ENCODE measurements at regions not wholly inside any gene's neighbourhood (a gene's known extent, or its start where the extent isn't known, plus 50 kb on each side); places are given as distances from the start of the nearest gene placed in this dataset.

- ChIA-PET CTCF (ENCODE audit: partially characterized antibody) (no interaction called here), POLR2A (ENCODE audit: partially characterized antibody) (no interaction called here)
- no peaks in the 10 kb centered on the region for H3K27me3 ChIP-seq (ENCODE audit: insufficient read depth, low read length)
- Mint-ChIP-seq H3K36me3 (no peaks in the 10 kb centered on the region), H3K27ac (no peak overlapping the region), H3K27me3 (no peaks in the 10 kb centered on the region), H3K4me3 (no peak overlapping the region), H3K9me3 (peaks cover 0 to 10% (median 1%) of the 10 kb centered on the region in 8 donors), H3K4me1 (no peaks in the 10 kb centered on the region)
- no peak overlapping the region for H3K27ac ChIP-seq (ENCODE audit: low read depth, low read length)
- H3K4me1 ChIP-seq (ENCODE audit: insufficient read depth, low read length) = no peaks in the 10 kb centered on the region
- no peak overlapping the region for H3K4me3 ChIP-seq (ENCODE audit: low read length in 2 of 2)
- no peaks in the 10 kb centered on the region for H3K9me3 ChIP-seq (ENCODE audit: control insufficient read depth in 1 of 2, low read length in 2 of 2)
- no peaks in the 10 kb centered on the region for H3K36me3 ChIP-seq (ENCODE audit: insufficient read depth, low read length)
- no peak for DNase-seq
- intact Hi-C loops (cut with micrococcal nuclease) = no loop called here
These were observed 290.0 kb upstream of the PLSCR5 start for GRCh38 chr3:146895026-146895749.

DNA sequence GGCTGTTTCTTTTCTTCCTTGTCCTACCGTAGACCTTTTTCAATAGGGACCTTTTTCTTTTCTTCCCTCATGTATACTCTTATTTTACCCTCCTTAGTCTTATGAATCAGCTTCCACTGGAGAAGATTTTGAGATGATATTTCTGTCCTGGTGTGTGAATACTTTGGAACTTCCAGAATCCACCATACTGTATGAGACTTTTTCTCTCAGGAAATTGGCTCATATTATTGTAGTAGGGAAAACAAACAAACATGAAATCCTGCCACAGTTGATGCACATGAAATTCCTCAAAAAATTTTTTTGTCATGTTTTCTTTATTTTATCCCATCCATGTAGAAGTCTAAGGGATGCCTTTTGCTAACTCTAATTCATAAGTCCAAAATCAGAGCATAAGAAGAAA lies 289.3 kb upstream of the PLSCR5 start:
- ChIA-PET POLR2A (ENCODE audit: partially characterized antibody) (no interaction called here), CTCF (ENCODE audit: partially characterized antibody) (no interaction called here)
- Histone ChIP-seq H3K4me3 (ENCODE audit: low read length in 2 of 2) (no peak overlapping the region), H3K4me1 (ENCODE audit: insufficient read depth, low read length) (no peaks in the 10 kb centered on the region), H3K9me3 (ENCODE audit: control insufficient read depth in 1 of 2, low read length in 2 of 2) (no peaks in the 10 kb centered on the region), H3K36me3 (ENCODE audit: insufficient read depth, low read length) (no peaks in the 10 kb centered on the region), H3K27me3 (ENCODE audit: insufficient read depth, low read length) (no peaks in the 10 kb centered on the region), H3K27ac (ENCODE audit: low read depth, low read length) (no peak overlapping the region)
- Mint-ChIP-seq H3K9me3 (peaks cover 0 to 10% (median 1%) of the 10 kb centered on the region in 8 donors), H3K36me3 (no peaks in the 10 kb centered on the region), H3K4me1 (no peaks in the 10 kb centered on the region), H3K27ac (no peak overlapping the region), H3K27me3 (no peaks in the 10 kb centered on the region), H3K4me3 (no peak overlapping the region)
- DNase-seq = no peak
- intact Hi-C loops (cut with micrococcal nuclease) = no loop called here

DNA sequence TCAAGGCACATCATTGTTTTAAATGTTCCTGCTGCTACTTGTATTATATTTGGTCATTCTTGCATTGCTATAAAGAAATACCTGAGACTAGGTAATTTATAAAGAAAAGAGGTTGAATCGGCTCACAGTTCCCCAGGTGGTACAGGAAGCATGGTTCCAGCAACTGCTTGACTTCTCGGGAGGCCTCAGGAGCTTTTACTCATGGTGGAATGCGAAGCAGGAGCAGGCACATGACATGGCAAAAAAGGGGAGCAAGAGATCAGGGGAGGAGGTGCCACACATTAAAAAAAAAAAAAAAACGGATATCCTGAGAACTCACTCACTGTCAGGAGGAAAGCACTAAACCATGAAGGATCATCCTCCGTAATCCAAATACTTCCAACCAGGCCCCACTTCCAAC lies 286.9 kb upstream of the PLSCR5 start:
- ChIA-PET CTCF (ENCODE audit: partially characterized antibody) (no interaction called here), POLR2A (ENCODE audit: partially characterized antibody) (no interaction called here)
- H3K27ac ChIP-seq (ENCODE audit: low read depth, low read length) = no peak overlapping the region
- H3K9me3 ChIP-seq (ENCODE audit: control insufficient read depth in 1 of 2, low read length in 2 of 2) = no peaks in the 10 kb centered on the region
- Mint-ChIP-seq H3K4me1 (no peaks in the 10 kb centered on the region), H3K9me3 (peaks cover 0 to 10% (median 3%) of the 10 kb centered on the region in 8 donors), H3K4me3 (no peak overlapping the region), H3K27me3 (no peaks in the 10 kb centered on the region), H3K27ac (no peak overlapping the region), H3K36me3 (no peaks in the 10 kb centered on the region)
- no peaks in the 10 kb centered on the region for H3K36me3 ChIP-seq (ENCODE audit: insufficient read depth, low read length)
- H3K27me3 ChIP-seq (ENCODE audit: insufficient read depth, low read length) = no peaks in the 10 kb centered on the region
- DNase-seq = no peak
- H3K4me3 ChIP-seq (ENCODE audit: low read length in 2 of 2) = no peak overlapping the region
- no peaks in the 10 kb centered on the region for H3K4me1 ChIP-seq (ENCODE audit: insufficient read depth, low read length)
- intact Hi-C loops (cut with micrococcal nuclease) = no loop called here

GRCh38 chr3:146889626-146890025 lies 284.5 kb upstream of the PLSCR5 start:
- ChIA-PET POLR2A (ENCODE audit: partially characterized antibody) (no interaction called here), CTCF (ENCODE audit: partially characterized antibody) (no interaction called here)
- Mint-ChIP-seq H3K27me3 (no peaks in the 10 kb centered on the region), H3K4me3 (no peak overlapping the region), H3K27ac (no peak overlapping the region), H3K4me1 (no peaks in the 10 kb centered on the region), H3K9me3 (peaks cover 0 to 9% (median 1%) of the 10 kb centered on the region in 8 donors), H3K36me3 (no peaks in the 10 kb centered on the region)
- Histone ChIP-seq H3K36me3 (ENCODE audit: insufficient read depth, low read length) (no peaks in the 10 kb centered on the region), H3K4me1 (ENCODE audit: insufficient read depth, low read length) (no peaks in the 10 kb centered on the region), H3K9me3 (ENCODE audit: control insufficient read depth in 1 of 2, low read length in 2 of 2) (no peaks in the 10 kb centered on the region), H3K4me3 (ENCODE audit: low read length in 2 of 2) (no peak overlapping the region), H3K27ac (ENCODE audit: low read depth, low read length) (no peak overlapping the region), H3K27me3 (ENCODE audit: insufficient read depth, low read length) (no peaks in the 10 kb centered on the region)
- no peak for DNase-seq
- intact Hi-C loops (cut with micrococcal nuclease) = no loop called here

DNA sequence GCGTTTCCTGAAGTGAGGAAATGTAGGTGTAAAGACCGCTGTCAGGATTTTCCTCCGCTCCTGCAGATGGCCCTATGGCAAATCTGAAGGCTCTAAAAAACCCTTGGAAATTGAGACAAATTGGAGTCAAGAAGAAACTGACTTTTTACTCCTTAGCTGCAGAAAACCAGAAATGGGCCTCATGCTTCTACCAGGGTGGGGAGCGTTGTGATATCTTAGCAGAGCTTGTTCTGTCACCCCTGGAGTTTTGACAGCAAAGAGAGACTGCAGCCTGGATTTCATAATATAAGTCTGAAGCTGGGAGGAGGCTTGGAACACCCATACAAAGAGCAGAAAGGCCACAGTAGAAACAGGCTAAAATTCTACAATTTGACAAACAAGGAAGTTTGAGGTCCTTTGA lies 283.0 kb upstream of the PLSCR5 start:
- Mint-ChIP-seq H3K27me3 (no peaks in the 10 kb centered on the region), H3K9me3 (peaks cover 0 to 9% (median 2%) of the 10 kb centered on the region in 8 donors), H3K4me1 (no peaks in the 10 kb centered on the region), H3K27ac (no peak overlapping the region), H3K36me3 (no peaks in the 10 kb centered on the region), H3K4me3 (no peak overlapping the region)
- Histone ChIP-seq H3K9me3 (ENCODE audit: control insufficient read depth in 1 of 2, low read length in 2 of 2) (no peaks in the 10 kb centered on the region), H3K27me3 (ENCODE audit: insufficient read depth, low read length) (no peaks in the 10 kb centered on the region), H3K4me1 (ENCODE audit: insufficient read depth, low read length) (no peaks in the 10 kb centered on the region), H3K27ac (ENCODE audit: low read depth, low read length) (no peak overlapping the region), H3K36me3 (ENCODE audit: insufficient read depth, low read length) (no peaks in the 10 kb centered on the region), H3K4me3 (ENCODE audit: low read length in 2 of 2) (no peak overlapping the region)
- no peak for DNase-seq
- POLR2A ChIA-PET (ENCODE audit: partially characterized antibody) = no interaction called here
- intact Hi-C loops (cut with micrococcal nuclease) = no loop called here
- CTCF ChIA-PET (ENCODE audit: partially characterized antibody) = interaction anchor here (1.6 kb wide), 1 partner anchor 12 kb away, joined by 3 read pairs; no protein-coding TSS in a partner anchor

GRCh38 chr3:146884721-146885120 lies 279.6 kb upstream of the PLSCR5 start:
- Mint-ChIP-seq H3K27me3 (no peaks in the 10 kb centered on the region), H3K9me3 (peaks cover 0 to 10% (median 4%) of the 10 kb centered on the region in 8 donors), H3K4me1 (no peaks in the 10 kb centered on the region), H3K4me3 (no peak overlapping the region), H3K36me3 (no peaks in the 10 kb centered on the region), H3K27ac (no peak overlapping the region)
- Histone ChIP-seq H3K4me3 (ENCODE audit: low read length in 2 of 2) (no peak overlapping the region), H3K9me3 (ENCODE audit: control insufficient read depth in 1 of 2, low read length in 2 of 2) (no peaks in the 10 kb centered on the region), H3K36me3 (ENCODE audit: insufficient read depth, low read length) (no peaks in the 10 kb centered on the region), H3K4me1 (ENCODE audit: insufficient read depth, low read length) (no peaks in the 10 kb centered on the region), H3K27me3 (ENCODE audit: insufficient read depth, low read length) (no peaks in the 10 kb centered on the region), H3K27ac (ENCODE audit: low read depth, low read length) (no peak overlapping the region)
- intact Hi-C loops (cut with micrococcal nuclease) = no loop called here
- POLR2A ChIA-PET (ENCODE audit: partially characterized antibody) = no interaction called here
- no peak for DNase-seq
- CTCF ChIA-PET (ENCODE audit: partially characterized antibody) = no interaction called here

- intact Hi-C loops (cut with micrococcal nuclease) = no loop called here
- Mint-ChIP-seq H3K4me1 (no peaks in the 10 kb centered on the region), H3K9me3 (peaks cover 0 to 12% (median 4%) of the 10 kb centered on the region in 8 donors), H3K27me3 (no peaks in the 10 kb centered on the region), H3K27ac (no peak overlapping the region), H3K36me3 (no peaks in the 10 kb centered on the region), H3K4me3 (no peak overlapping the region)
- POLR2A ChIA-PET (ENCODE audit: partially characterized antibody) = no interaction called here
- CTCF ChIA-PET (ENCODE audit: partially characterized antibody) = no interaction called here
- H3K36me3 ChIP-seq (ENCODE audit: insufficient read depth, low read length) = no peaks in the 10 kb centered on the region
- no peaks in the 10 kb centered on the region for H3K4me1 ChIP-seq (ENCODE audit: insufficient read depth, low read length)
- no peaks in the 10 kb centered on the region for H3K9me3 ChIP-seq (ENCODE audit: control insufficient read depth in 1 of 2, low read length in 2 of 2)
- H3K27ac ChIP-seq (ENCODE audit: low read depth, low read length) = no peak overlapping the region
- DNase-seq = no peak
- no peak overlapping the region for H3K4me3 ChIP-seq (ENCODE audit: low read length in 2 of 2)
- H3K27me3 ChIP-seq (ENCODE audit: insufficient read depth, low read length) = no peaks in the 10 kb centered on the region
These were observed 279.1 kb upstream of the PLSCR5 start for GRCh38 chr3:146884296-146884695.

DNA sequence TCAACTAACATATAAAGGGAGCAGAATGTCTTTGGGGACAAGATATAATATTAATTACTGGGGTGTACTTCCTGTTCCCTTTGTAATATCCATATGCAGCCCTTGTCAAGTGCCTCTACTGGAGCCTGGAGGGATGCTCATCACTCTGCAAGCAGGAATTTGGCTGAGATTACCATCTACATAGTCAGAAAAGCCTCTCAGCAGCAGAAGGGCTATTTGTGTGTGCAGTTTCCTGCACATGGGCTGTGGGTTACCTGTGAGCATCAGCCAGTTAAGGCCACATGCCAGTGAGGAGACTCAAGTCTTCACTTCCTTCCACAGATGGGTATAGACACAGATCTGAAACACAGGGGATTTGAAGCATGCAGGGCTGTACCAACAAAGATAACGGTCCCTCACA lies 278.1 kb upstream of the PLSCR5 start:
- Histone ChIP-seq H3K27ac (ENCODE audit: low read depth, low read length) (no peak overlapping the region), H3K27me3 (ENCODE audit: insufficient read depth, low read length) (no peaks in the 10 kb centered on the region), H3K9me3 (ENCODE audit: control insufficient read depth in 1 of 2, low read length in 2 of 2) (no peaks in the 10 kb centered on the region), H3K4me3 (ENCODE audit: low read length in 2 of 2) (no peak overlapping the region), H3K36me3 (ENCODE audit: insufficient read depth, low read length) (no peaks in the 10 kb centered on the region), H3K4me1 (ENCODE audit: insufficient read depth, low read length) (no peaks in the 10 kb centered on the region)
- H3K4me3 Mint-ChIP-seq = no peak overlapping the region
- intact Hi-C loops (cut with micrococcal nuclease) = no loop called here
- H3K9me3 Mint-ChIP-seq = peaks cover 0 to 12% (median 4%) of the 10 kb centered on the region in 8 donors
- no peak overlapping the region for H3K27ac Mint-ChIP-seq
- ChIA-PET CTCF (ENCODE audit: partially characterized antibody) (no interaction called here), POLR2A (ENCODE audit: partially characterized antibody) (no interaction called here)
- no peak for DNase-seq
- no peaks in the 10 kb centered on the region for H3K36me3 Mint-ChIP-seq
- no peaks in the 10 kb centered on the region for H3K4me1 Mint-ChIP-seq
- no peaks in the 10 kb centered on the region for H3K27me3 Mint-ChIP-seq

All from CD4-positive, alpha-beta memory T cell (primary cell).